CD4-positive, alpha-beta T cell treated with Interleukin-15 for 4 hours (primary cell): ENCODE measurements at regions not wholly inside any gene's neighbourhood (a gene's known extent, or its start where the extent isn't known, plus 50 kb on each side); places are given as distances from the start of the nearest gene placed in this dataset.
A peak's percentile ranks its signal among the peaks of the same experiment; 100 is the strongest.
"Not testable (repeated sequence)": the region's sequence is repeated elsewhere in the genome, so short reads cannot be mapped to it uniquely, and the experiment has no call there.

Experiments used
- DNase-seq: peaks from one replicate; pipeline ENCODE4 v3.0.0-alpha.2; 2020; ENCODE audit warnings: low spot score

DNA sequence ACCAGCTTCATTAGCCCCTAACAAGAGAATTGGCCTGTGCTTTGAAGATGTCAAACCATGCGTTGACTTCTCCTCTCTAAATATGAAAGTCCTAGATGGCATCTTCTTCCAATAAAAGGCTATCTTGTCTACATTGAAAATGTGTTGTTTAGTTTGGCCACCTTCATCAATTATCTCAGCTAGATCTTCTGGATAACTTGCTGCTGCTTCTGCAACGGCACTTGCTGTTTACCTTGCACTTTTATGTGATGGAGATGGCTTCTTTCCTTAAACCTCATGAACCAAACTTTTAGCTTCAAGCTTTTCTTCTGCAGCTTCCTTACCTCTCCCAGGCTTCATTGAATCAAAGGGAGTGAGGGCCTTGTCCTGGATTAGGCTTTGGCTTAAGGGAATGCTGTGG, 58.6 kb upstream of the CSNK1E start:
- DNase-seq = not testable (repeated sequence)

DNA sequence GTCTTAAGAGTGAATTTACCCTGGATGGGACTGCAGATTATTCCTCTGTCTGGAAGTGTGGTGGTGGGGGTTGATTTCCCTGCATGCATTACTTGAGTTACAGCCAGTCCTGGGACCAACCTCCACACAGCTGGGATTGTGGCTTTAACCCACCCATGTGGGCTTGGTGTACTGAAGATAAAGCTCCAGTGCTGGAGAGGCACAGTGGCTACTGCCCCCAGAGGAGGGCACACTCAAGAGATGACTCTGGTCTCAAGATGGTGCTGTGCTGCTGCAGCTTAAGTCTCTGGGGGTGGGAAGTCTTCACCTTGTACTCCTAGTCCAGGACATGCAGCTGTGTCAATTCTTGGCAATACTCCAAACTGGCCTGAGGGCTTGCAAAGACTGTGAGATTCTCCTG, 57.8 kb upstream of the CSNK1E start:
- DNase-seq = not testable (repeated sequence)

DNA sequence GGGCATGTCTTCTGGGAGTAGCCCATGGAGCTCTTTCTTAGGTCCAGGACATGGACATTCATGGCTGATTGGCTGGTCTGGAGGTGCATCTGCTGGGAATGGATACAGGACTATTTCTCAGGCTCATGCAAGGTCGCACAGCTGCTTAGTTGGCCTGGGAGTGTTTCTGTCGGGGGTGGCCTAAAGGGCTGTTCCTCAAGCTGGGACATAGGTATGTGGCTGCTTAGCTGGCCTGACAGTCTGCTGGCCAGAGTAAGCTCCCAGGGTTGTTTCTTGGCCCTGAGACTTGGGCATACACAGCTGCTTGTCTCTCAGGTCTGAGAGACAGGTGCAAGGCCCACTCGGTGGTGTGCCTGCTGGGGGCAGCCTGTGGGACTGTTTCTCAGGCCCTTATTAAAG, 57.2 kb upstream of the CSNK1E start:
- not testable (repeated sequence) for DNase-seq

DNA sequence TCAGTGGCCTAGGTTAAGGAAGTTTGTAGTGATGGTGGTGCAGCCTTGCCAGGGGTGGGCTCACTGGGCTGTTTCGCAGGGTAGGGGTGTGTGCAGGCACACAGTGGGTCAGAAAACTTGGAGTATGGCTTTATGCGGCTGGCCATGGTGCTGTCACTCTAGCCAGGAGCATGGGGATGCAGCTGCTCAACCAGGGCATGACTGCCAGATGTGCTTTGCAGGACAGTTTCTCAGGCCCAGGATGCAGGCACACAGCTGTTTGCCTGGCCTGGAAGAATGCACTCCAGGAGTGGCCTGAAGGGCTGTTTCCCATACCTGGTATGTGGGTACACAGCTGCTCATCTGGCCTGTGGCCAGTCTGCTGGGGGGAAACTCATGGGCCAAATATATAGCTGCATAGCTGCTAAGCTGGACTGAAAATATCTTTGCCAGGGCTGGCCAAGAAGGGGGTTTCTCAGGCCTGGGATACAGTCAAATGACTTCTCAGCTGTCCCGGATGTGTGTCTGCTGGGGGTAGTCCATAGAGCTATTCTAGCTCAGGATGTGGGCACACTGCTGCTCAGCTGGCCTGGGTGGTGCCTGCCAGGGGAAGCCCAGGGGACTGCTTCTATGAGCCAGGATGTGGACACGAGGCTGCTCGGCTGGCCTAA, 56.7 kb upstream of the CSNK1E start:
- DNase-seq = peak; percentile 24

DNA sequence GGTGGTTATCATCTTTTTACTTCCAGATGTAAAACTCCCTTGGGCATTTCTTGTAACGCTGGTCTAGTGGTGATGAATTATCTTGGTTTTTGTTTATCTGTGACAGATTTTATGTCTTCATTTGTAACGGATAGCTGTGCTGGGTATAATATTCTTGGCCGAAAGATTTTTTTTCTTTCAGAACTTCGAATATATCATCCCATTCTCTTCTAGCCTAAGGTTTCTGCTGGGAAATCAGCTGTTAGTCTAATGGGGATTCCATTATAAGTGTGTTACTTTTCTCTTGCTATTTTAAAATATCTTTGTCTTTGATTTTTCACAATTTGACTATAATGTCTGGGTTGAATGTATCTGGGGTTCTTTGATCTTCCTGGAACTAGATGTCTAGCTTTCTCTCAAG, 55.4 kb upstream of the CSNK1E start:
- DNase-seq = not testable (repeated sequence)

- DNase-seq = not testable (repeated sequence)
Observed at GRCh38 chr22:38370490-38370889, 53.3 kb upstream of the CSNK1E start.

DNA sequence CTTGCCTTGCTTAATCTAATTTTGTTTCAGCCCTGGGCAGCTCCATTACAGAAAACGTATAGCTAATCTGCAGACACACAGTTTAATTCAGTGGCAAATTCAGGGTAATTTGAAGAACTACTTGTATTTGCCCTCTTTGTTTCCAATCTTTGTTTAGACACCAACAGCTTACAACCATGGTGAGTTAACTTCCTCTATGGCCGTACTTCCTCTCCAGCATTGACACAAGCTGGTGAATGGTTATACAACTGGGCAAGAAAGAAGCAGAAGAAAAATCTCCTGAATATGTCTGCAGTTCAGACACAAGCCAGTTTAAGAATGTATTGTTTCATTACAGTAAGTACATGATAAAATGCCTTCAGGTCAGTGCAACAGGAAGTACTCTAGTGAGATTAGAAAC, 51.9 kb upstream of the CSNK1E start:
- not testable (repeated sequence) for DNase-seq
